Neuronal stem cell (in vitro differentiated cells): ENCODE measurements at regions not wholly inside any gene's neighbourhood (a gene's known extent, or its start where the extent isn't known, plus 50 kb on each side); places are given as distances from the start of the nearest gene placed in this dataset.

Source experiments
- DNase-seq: peaks from one replicate; pipeline ENCODE4 v3.0.0-alpha.2; 2013; ENCODE audit warnings: low spot score
- H2AFZ ChIP-seq: one replicate; pipeline ENCODE4 v1.6.1; 2013; ENCODE audit warnings: mild to moderate bottlenecking, low read length, inconsistent platforms
- H2AK5ac ChIP-seq: 2 replicates; pipeline ENCODE4 v1.6.1; 2013; ENCODE audit warnings: low read depth, mild to moderate bottlenecking, inconsistent platforms, low read length, moderate library complexity, mixed read lengths
- H2BK120ac ChIP-seq: 2 replicates; pipeline ENCODE4 v1.6.1; 2013; ENCODE audit warnings: low read depth, mild to moderate bottlenecking, inconsistent platforms, low read length, moderate library complexity, mixed read lengths
- H2BK12ac ChIP-seq: one replicate; pipeline ENCODE4 v1.6.1; 2013; ENCODE audit warnings: low read length, inconsistent platforms
- H2BK15ac ChIP-seq: 2 replicates; pipeline ENCODE4 v1.6.1; 2013; ENCODE audit warnings: mild to moderate bottlenecking, low read length, inconsistent platforms, mixed read lengths
- H2BK5ac ChIP-seq: one replicate; pipeline ENCODE4 v1.6.1; 2013; ENCODE audit warnings: inconsistent platforms, mild to moderate bottlenecking, low read length, moderate library complexity
- H3K14ac ChIP-seq: one replicate; pipeline ENCODE4 v1.6.1; 2013; ENCODE audit warnings: low read length, inconsistent platforms
- H3K18ac ChIP-seq: 2 replicates; pipeline ENCODE4 v1.6.1; 2013; ENCODE audit warnings: low read length, inconsistent platforms
- H3K23ac ChIP-seq: 2 replicates; pipeline ENCODE4 v1.6.1; 2013; ENCODE audit warnings: low read depth, mild to moderate bottlenecking, mixed read lengths, low read length, inconsistent platforms; ENCODE audit not compliant: poor library complexity
- H3K27ac ChIP-seq: replicated peaks from 3 replicates; pipeline ENCODE4 v1.5.1; 2013; ENCODE audit warnings: low read length, inconsistent platforms
- H3K27me3 ChIP-seq, 3 experiments: 2 replicates each; pipeline ENCODE4 v1.6.1; 2013; ENCODE audit warnings: low read length in 3 of 3, mild to moderate bottlenecking in 2 of 3, inconsistent platforms in 1 of 3, low read depth in 1 of 3, mixed read lengths in 1 of 3, moderate library complexity in 1 of 3; ENCODE audit not compliant: control insufficient read depth in 3 of 3, insufficient read depth in 3 of 3
- H3K36me3 ChIP-seq, 2 donors: replicated peaks in 1 of 2; 2 replicates each; pipeline ENCODE4 v1.6.1; 2013; ENCODE audit warnings: low read length in 2 of 2; ENCODE audit not compliant: control insufficient read depth in 2 of 2, insufficient read depth in 2 of 2
- H3K4ac ChIP-seq: 2 replicates; pipeline ENCODE4 v1.6.1; 2013; ENCODE audit warnings: inconsistent platforms, mild to moderate bottlenecking, low read length, moderate library complexity
- H3K4me1 ChIP-seq, 2 donors: 1 replicate in 1 of 2; 2 replicates in 1 of 2; pipeline ENCODE4 v1.6.1; 2013; ENCODE audit warnings: low read length in 2 of 2, low read depth in 1 of 2; ENCODE audit not compliant: control insufficient read depth in 2 of 2, insufficient read depth in 1 of 2
- H3K4me2 ChIP-seq: one replicate; pipeline ENCODE4 v1.6.1; 2013; ENCODE audit warnings: mild to moderate bottlenecking, low read length, inconsistent platforms; ENCODE audit not compliant: insufficient read depth, poor library complexity, severe bottlenecking
- H3K4me3 ChIP-seq, 2 donors: 2 replicates each; pipeline ENCODE4 v1.5.1; 2013; ENCODE audit warnings: low read length in 2 of 2, mild to moderate bottlenecking in 2 of 2, inconsistent platforms in 1 of 2, moderate library complexity in 1 of 2
- H3K79me1 ChIP-seq: one replicate; pipeline ENCODE4 v1.6.1; 2013; ENCODE audit warnings: low read depth, mild to moderate bottlenecking, inconsistent platforms, low read length, moderate library complexity
- H3K9ac ChIP-seq: one replicate; pipeline ENCODE4 v1.6.1; 2013; ENCODE audit warnings: mild to moderate bottlenecking, low read depth, low read length, inconsistent platforms; ENCODE audit not compliant: poor library complexity
- H3K9me3 ChIP-seq, 2 donors: replicated peaks in 1 of 2; 2 replicates each; pipeline versions ENCODE3 to v1.6.1; 2013; ENCODE audit warnings: low read length in 2 of 2, mild to moderate bottlenecking in 2 of 2, inconsistent platforms in 1 of 2, low read depth in 1 of 2, mixed read lengths in 1 of 2, moderate library complexity in 1 of 2; ENCODE audit not compliant: control insufficient read depth in 2 of 2, insufficient read depth in 1 of 2
- H4K8ac ChIP-seq: one replicate; pipeline ENCODE4 v1.6.1; 2013; ENCODE audit warnings: low read depth, mild to moderate bottlenecking, inconsistent platforms, low read length, moderate library complexity
- H4K91ac ChIP-seq: one replicate; pipeline ENCODE4 v1.6.1; 2013; ENCODE audit warnings: low read length, low read depth, mild to moderate bottlenecking, inconsistent platforms; ENCODE audit not compliant: poor library complexity
- WGBS, 2 donors: extraction: QIAGEN DNeasy Blood & Tissue Kit; methylation state at CpG; one replicate each; pipeline ENCODE4 v1.1.7; 2013; ENCODE audit warnings: missing lambda C conversion rate in 2 of 2, mixed read lengths in 1 of 2; ENCODE audit not compliant: insufficient read length in 2 of 2, insufficient replicate concordance in 1 of 2; ENCODE audit errors: extremely low coverage in 2 of 2; 5-methylcytosine and 5-hydroxymethylcytosine counted together

DNA sequence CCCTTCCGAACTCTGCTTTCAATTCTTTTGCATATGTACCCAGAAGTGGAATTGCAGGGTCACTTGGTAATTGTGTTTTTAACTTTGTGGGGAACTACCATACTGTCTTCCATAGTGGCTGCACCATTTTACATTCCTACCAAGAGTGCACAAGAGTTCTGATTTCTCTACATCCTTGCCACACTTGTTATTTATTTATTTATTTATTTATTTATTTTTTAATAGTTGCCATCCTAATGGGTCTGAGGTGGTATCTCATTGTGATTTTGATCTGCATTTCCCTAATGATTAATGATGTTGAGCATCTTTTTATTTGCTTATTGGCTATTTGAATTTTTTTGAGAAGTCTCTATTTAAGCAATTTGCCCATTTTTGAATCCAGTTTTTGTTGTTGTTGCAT lies 422.4 kb downstream of the PTPRU start:
- no peak overlapping the region for H2BK12ac ChIP-seq
- no peak overlapping the region for H2BK5ac ChIP-seq
- no peak for DNase-seq
- no peak overlapping the region for H3K18ac ChIP-seq
- H2AK5ac ChIP-seq, result no peak overlapping the region
- no peak overlapping the region for H2BK120ac ChIP-seq
- H3K4me1 ChIP-seq, result no peaks in the 10 kb centered on the region
- H3K4me3 ChIP-seq, result no peak overlapping the region
- H3K9me3 ChIP-seq, result no peaks in the 10 kb centered on the region
- no peak overlapping the region for H2BK15ac ChIP-seq
- H3K27ac ChIP-seq, result no peak overlapping the region
- H3K4ac ChIP-seq, result no peak overlapping the region
- no peak overlapping the region for H3K4me2 ChIP-seq
- H3K79me1 ChIP-seq, result no peaks in the 10 kb centered on the region
- H3K9ac ChIP-seq, result no peak overlapping the region
- no peaks in the 10 kb centered on the region for H3K27me3 ChIP-seq
- H2AFZ ChIP-seq, result no peak overlapping the region
- H3K23ac ChIP-seq, result no peak overlapping the region
- no peak overlapping the region for H3K14ac ChIP-seq
- H4K8ac ChIP-seq, result no peak overlapping the region
- WGBS, 2 donors, result no CpG with 5 or more reads among the region's 1 CpG
- no peak overlapping the region for H4K91ac ChIP-seq
- no peaks in the 10 kb centered on the region for H3K36me3 ChIP-seq

DNA sequence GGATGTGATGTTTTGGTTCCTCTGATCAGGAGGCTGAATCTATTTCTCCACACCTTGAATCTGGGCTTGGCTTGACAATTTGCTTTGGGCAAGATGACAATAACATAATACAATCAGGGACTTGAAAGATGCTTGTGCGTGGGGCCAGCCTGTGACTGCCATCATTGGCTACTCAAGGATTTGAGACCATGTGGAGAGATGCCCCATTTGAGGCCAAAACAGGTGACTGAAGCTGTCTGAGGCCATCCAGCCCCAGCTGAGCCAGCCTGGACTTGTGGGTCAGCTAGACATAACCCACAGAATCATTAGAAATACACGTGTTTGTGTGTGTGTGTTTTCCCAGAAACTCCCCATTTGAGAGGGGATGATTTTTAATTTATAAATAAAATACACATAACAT lies 421.5 kb downstream of the PTPRU start:
- Histone ChIP-seq H4K91ac (no peak overlapping the region), H2BK5ac (no peak overlapping the region), H3K14ac (no peak overlapping the region), H3K36me3 (no peaks in the 10 kb centered on the region), H2AK5ac (no peak overlapping the region), H3K27me3 (no peaks in the 10 kb centered on the region), H2BK12ac (no peak overlapping the region), H3K9me3 (no peaks in the 10 kb centered on the region), H2AFZ (no peak overlapping the region), H3K18ac (no peak overlapping the region), H4K8ac (no peak overlapping the region), H3K4me2 (no peak overlapping the region), H3K4ac (no peak overlapping the region), H3K4me3 (no peak overlapping the region), H3K9ac (no peak overlapping the region), H3K79me1 (no peaks in the 10 kb centered on the region), H3K23ac (no peak overlapping the region), H3K27ac (no peak overlapping the region), H3K4me1 (no peaks in the 10 kb centered on the region), H2BK15ac (no peak overlapping the region), H2BK120ac (no peak overlapping the region)
- no peak for DNase-seq
- no CpG with 5 or more reads among the region's 2 CpGs for WGBS, 2 donors

DNA sequence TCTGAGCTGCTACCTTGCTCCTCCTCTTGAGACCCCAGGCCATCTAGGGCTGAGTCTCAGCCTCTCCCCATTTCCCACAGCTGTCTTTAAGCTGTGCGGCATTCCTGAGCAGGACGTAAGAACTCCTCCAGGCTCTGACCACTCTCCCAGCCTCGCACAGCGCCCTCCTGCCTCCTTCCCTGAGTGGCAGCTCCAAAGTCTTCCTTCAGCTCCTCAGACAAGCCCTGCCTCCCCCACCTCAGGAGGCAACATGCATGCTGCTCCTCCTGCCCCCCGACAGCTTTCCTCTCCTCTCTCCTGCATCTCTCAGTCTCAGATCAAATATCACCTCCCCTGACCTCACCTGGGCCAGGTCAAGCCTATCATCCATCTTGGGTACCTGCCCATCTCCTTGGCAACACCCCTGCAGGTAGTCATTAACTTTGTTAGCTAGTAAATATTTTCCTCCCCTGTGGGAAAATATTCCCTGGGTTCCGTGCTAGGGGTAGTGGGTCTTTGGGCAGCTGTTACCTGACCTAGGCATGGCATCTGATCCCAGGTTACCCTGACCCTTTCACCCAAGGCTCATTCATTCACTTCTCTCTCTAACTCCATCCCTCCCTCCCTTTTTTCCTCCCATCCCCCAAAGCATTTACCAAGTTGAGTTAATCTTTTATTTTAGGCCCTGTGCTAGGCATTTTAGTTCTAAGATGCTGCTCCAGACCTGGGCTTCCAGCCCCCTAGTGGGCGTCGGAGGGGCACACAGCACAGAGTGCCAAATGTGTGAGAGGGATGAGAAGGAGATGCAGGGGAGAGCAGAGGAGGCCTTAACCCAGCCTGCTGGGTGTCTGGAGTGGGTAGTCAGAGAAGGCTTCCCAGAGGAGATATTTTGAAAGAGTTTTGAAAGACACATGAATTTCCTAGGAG lies 419.9 kb downstream of the PTPRU start:
- H3K9ac ChIP-seq, result peak overlapping the region; percentile 66
- no peak overlapping the region for H3K4me3 ChIP-seq
- H3K4me2 ChIP-seq, result no peak overlapping the region
- H3K27me3 ChIP-seq, result no peaks in the 10 kb centered on the region
- no peak overlapping the region for H3K4ac ChIP-seq
- H3K36me3 ChIP-seq, result no peaks in the 10 kb centered on the region
- no peak for DNase-seq
- no peak overlapping the region for H4K8ac ChIP-seq
- H3K79me1 ChIP-seq, result no peaks in the 10 kb centered on the region
- H2BK120ac ChIP-seq, result no peak overlapping the region
- peak overlapping the region; percentile 60 for H3K18ac ChIP-seq
- no peaks in the 10 kb centered on the region for H3K9me3 ChIP-seq
- no peak overlapping the region for H3K23ac ChIP-seq
- no peak overlapping the region for H4K91ac ChIP-seq
- H2BK12ac ChIP-seq, result peak overlapping the region; percentile 73
- no peak overlapping the region for H2BK5ac ChIP-seq
- peak overlapping the region; percentile 49 for H2AK5ac ChIP-seq
- H3K4me1 ChIP-seq, result no peaks in the 10 kb centered on the region
- peak overlapping the region; percentile 67 for H2BK15ac ChIP-seq
- H3K14ac ChIP-seq, result no peak overlapping the region
- WGBS, 2 donors, result no CpG with 5 or more reads among the region's 8 CpGs
- H3K27ac ChIP-seq, result no peak overlapping the region
- H2AFZ ChIP-seq, result no peak overlapping the region

DNA sequence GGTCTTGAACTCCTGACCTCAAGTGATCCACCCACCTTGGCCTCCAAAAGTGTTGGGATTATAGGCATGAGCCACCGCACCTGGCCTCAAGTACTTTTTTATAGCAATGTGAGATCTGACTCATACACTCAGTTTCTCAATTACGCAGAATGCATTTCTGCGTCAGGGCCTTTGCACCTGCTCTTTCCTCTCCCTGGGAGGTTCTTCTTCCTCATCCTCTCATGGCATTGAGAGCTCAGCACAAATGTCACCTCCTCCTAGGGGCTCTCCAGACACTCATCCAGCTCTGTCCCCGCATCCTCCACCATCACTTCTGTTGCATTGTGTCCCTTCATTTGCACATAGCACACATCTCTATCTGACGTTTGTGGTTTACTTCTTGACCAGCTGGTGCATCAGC lies 418.8 kb downstream of the PTPRU start:
- no peaks in the 10 kb centered on the region for H3K9me3 ChIP-seq
- H2BK15ac ChIP-seq, result no peak overlapping the region
- H3K14ac ChIP-seq, result no peak overlapping the region
- no CpG with 5 or more reads among the region's 5 CpGs for WGBS, 2 donors
- no peaks in the 10 kb centered on the region for H3K79me1 ChIP-seq
- H3K4me3 ChIP-seq, result no peak overlapping the region
- H3K4ac ChIP-seq, result no peak overlapping the region
- no peak overlapping the region for H2BK12ac ChIP-seq
- no peak overlapping the region for H2BK5ac ChIP-seq
- H3K23ac ChIP-seq, result no peak overlapping the region
- H3K27me3 ChIP-seq, result no peaks in the 10 kb centered on the region
- H3K27ac ChIP-seq, result no peak overlapping the region
- no peak overlapping the region for H3K18ac ChIP-seq
- no peak overlapping the region for H3K9ac ChIP-seq
- no peaks in the 10 kb centered on the region for H3K36me3 ChIP-seq
- H4K8ac ChIP-seq, result no peak overlapping the region
- no peak overlapping the region for H4K91ac ChIP-seq
- H3K4me2 ChIP-seq, result no peak overlapping the region
- no peak overlapping the region for H2BK120ac ChIP-seq
- no peak overlapping the region for H2AK5ac ChIP-seq
- no peak overlapping the region for H2AFZ ChIP-seq
- H3K4me1 ChIP-seq, result no peaks in the 10 kb centered on the region
- no peak for DNase-seq
